NCI-H2171 (cell line): ENCODE measurements at regions not wholly inside any gene's neighbourhood (a gene's known extent, or its start where the extent isn't known, plus 50 kb on each side); places are given as distances from the start of the nearest gene placed in this dataset.

ENCODE experiments used
- DNase-seq: peaks from one replicate; lab custom pipeline; 2025; lab: John Stamatoyannopoulos, UW

- DNase-seq = no peak
These were observed 257.1 kb upstream of the ARRDC4 start for GRCh38 chr15:97703400-97703799.

GRCh38 chr15:97706059-97706458, 254.4 kb upstream of the ARRDC4 start:
- no peak for DNase-seq

- DNase-seq = no peak
These were observed 252.3 kb upstream of the ARRDC4 start for GRCh38 chr15:97708252-97708651.

GRCh38 chr15:97712530-97712929, 248.0 kb upstream of the ARRDC4 start:
- DNase-seq = no peak

- no peak for DNase-seq
These were observed 242.7 kb upstream of the ARRDC4 start for GRCh38 chr15:97717806-97718205.

- DNase-seq = no peak
These were observed 242.0 kb upstream of the ARRDC4 start for GRCh38 chr15:97718509-97718908.

GRCh38 chr15:97728791-97729190, 231.7 kb upstream of the ARRDC4 start:
- no peak for DNase-seq

GRCh38 chr15:97729270-97729669, 231.2 kb upstream of the ARRDC4 start:
- no peak for DNase-seq

- no peak for DNase-seq
These were observed 230.2 kb upstream of the ARRDC4 start for GRCh38 chr15:97730315-97730714.

GRCh38 chr15:97731859-97732258, 228.6 kb upstream of the ARRDC4 start:
- no peak for DNase-seq

- DNase-seq = no peak
These were observed 227.1 kb upstream of the ARRDC4 start for GRCh38 chr15:97733373-97733772.

- DNase-seq = no peak
These were observed 223.8 kb upstream of the ARRDC4 start for GRCh38 chr15:97736748-97737147.

GRCh38 chr15:97745481-97746071, 214.9 kb upstream of the ARRDC4 start:
- DNase-seq = no peak

- DNase-seq = no peak
These were observed 213.2 kb upstream of the ARRDC4 start for GRCh38 chr15:97747342-97747741.

- no peak for DNase-seq
These were observed 211.9 kb upstream of the ARRDC4 start for GRCh38 chr15:97748576-97748975.

- DNase-seq = no peak
These were observed 210.4 kb upstream of the ARRDC4 start for GRCh38 chr15:97750060-97750459.

- DNase-seq = no peak
These were observed 204.8 kb upstream of the ARRDC4 start for GRCh38 chr15:97755726-97756125.

GRCh38 chr15:97759363-97759762, 201.1 kb upstream of the ARRDC4 start:
- no peak for DNase-seq

- DNase-seq = no peak
These were observed 199.4 kb upstream of the ARRDC4 start for GRCh38 chr15:97761110-97761509.

GRCh38 chr15:97783240-97783639, 177.3 kb upstream of the ARRDC4 start:
- no peak for DNase-seq

- no peak for DNase-seq
These were observed 173.8 kb upstream of the ARRDC4 start for GRCh38 chr15:97786741-97787140.

- DNase-seq = no peak
These were observed 170.3 kb upstream of the ARRDC4 start for GRCh38 chr15:97790180-97790579.

GRCh38 chr15:97791824-97792792, 168.4 kb upstream of the ARRDC4 start:
- no peak for DNase-seq
